GM13977 (cell line): ENCODE measurements at regions not wholly inside any gene's neighbourhood (a gene's known extent, or its start where the extent isn't known, plus 50 kb on each side); places are given as distances from the start of the nearest gene placed in this dataset.

Experiments used
- DNase-seq: peaks from one replicate; pipeline ENCODE4 v3.0.0; 2012; ENCODE audit warnings: low spot score
- CTCF ChIP-seq: IDR thresholded peaks from 2 replicates; pipeline ENCODE4 v1.5.1; 2012; ENCODE audit warnings: mild to moderate bottlenecking, control low read depth; ENCODE audit not compliant: insufficient read depth; ENCODE audit errors: extremely low read depth, missing control alignments
- in situ Hi-C: fragments of 300-500 bp; cut with MboI; formaldehyde crosslinking; loops from one replicate; pipeline ENCODE4 v1.12.0; 2022; ENCODE audit warnings: low sequenced_read_pairs, low pct_unique_long_range_greater_than_20kb, mixed read lengths, inconsistent platforms; ENCODE audit not compliant: unreplicated experiment

GRCh38 chr17:57174591-57174990 is 81.7 kb upstream of the MSI2 start:
- no peak for TF ChIP-seq CTCF
- peak; percentile 56 for DNase-seq
- in situ Hi-C loops, result loop anchor here (10.0 kb wide), 1 partner anchor 50 kb away; no protein-coding TSS in a partner anchor

- in situ Hi-C loops, result loop anchor here (10.0 kb wide), 1 partner anchor 46 kb away; no protein-coding TSS in a partner anchor
- no peak for TF ChIP-seq CTCF
- no peak for DNase-seq
Measured at GRCh38 chr17:57178839-57179238, 77.5 kb upstream of the MSI2 start.

GRCh38 chr17:57182621-57183020 is 73.7 kb upstream of the MSI2 start:
- no peak for DNase-seq
- TF ChIP-seq CTCF, result no peak
- in situ Hi-C loops, result no loop called here

GRCh38 chr17:57186226-57187019 is 69.9 kb upstream of the MSI2 start:
- in situ Hi-C loops, result no loop called here
- no peak for DNase-seq
- no peak for TF ChIP-seq CTCF

- no peak for TF ChIP-seq CTCF
- in situ Hi-C loops, result no loop called here
- no peak for DNase-seq
Measured at GRCh38 chr17:57187391-57187790, 68.9 kb upstream of the MSI2 start.

- no peak for TF ChIP-seq CTCF
- DNase-seq, result peak; percentile 19
- in situ Hi-C loops, result no loop called here
Measured at GRCh38 chr17:57195785-57196460, 60.4 kb upstream of the MSI2 start.
